GM18873 (cell line): ENCODE measurements at regions not wholly inside any gene's neighbourhood (a gene's known extent, or its start where the extent isn't known, plus 50 kb on each side); places are given as distances from the start of the nearest gene placed in this dataset.

ENCODE experiments used
- ATAC-seq: cut with Tn5 transposase; IDR thresholded peaks from one replicate; pipeline ENCODE4 v1.9.1; 2021; ENCODE audit warnings: mild to moderate bottlenecking, moderate library complexity, moderate number of reproducible peaks; ENCODE audit not compliant: unreplicated experiment, low FRiP score

GRCh38 chr4:159722918-159723317 is 620.0 kb downstream of the RAPGEF2 start:
- no peak for ATAC-seq

- ATAC-seq, result no peak
Observed at GRCh38 chr4:159723341-159724048, 620.6 kb downstream of the RAPGEF2 start.

- ATAC-seq, result no peak
Observed at GRCh38 chr4:159725571-159725970, 622.7 kb downstream of the RAPGEF2 start.

- no peak for ATAC-seq
Observed at GRCh38 chr4:159735281-159736207, 632.7 kb downstream of the RAPGEF2 start.

- no peak for ATAC-seq
Observed at GRCh38 chr4:159736411-159736810, 633.5 kb downstream of the RAPGEF2 start.

GRCh38 chr4:159743971-159744370 is 641.1 kb downstream of the RAPGEF2 start:
- ATAC-seq, result no peak

GRCh38 chr4:159747983-159748382 is 645.1 kb downstream of the RAPGEF2 start:
- ATAC-seq, result no peak

- no peak for ATAC-seq
Observed at GRCh38 chr4:159748834-159749444, 646.1 kb downstream of the RAPGEF2 start.

- ATAC-seq, result no peak
Observed at GRCh38 chr4:159757499-159757898, 654.6 kb downstream of the RAPGEF2 start.

GRCh38 chr4:159758061-159758460 is 655.2 kb downstream of the RAPGEF2 start:
- ATAC-seq, result no peak

- ATAC-seq, result no peak
Observed at GRCh38 chr4:159762672-159763071, 659.8 kb downstream of the RAPGEF2 start.

GRCh38 chr4:159764343-159764952 is 661.6 kb downstream of the RAPGEF2 start:
- peak; percentile 74 for ATAC-seq

- ATAC-seq, result no peak
Observed at GRCh38 chr4:159765382-159765781, 662.5 kb downstream of the RAPGEF2 start.

- ATAC-seq, result no peak
Observed at GRCh38 chr4:159766241-159766640, 663.4 kb downstream of the RAPGEF2 start.

- ATAC-seq, result no peak
Observed at GRCh38 chr4:159767406-159767805, 664.5 kb downstream of the RAPGEF2 start.

- ATAC-seq, result no peak
Observed at GRCh38 chr4:159768016-159768415, 665.1 kb downstream of the RAPGEF2 start.

GRCh38 chr4:159770401-159770800 is 667.5 kb downstream of the RAPGEF2 start:
- no peak for ATAC-seq

GRCh38 chr4:159770969-159771368 is 668.1 kb downstream of the RAPGEF2 start:
- no peak for ATAC-seq

GRCh38 chr4:159776961-159777360 is 674.1 kb downstream of the RAPGEF2 start:
- no peak for ATAC-seq

GRCh38 chr4:159777689-159778088 is 674.8 kb downstream of the RAPGEF2 start:
- ATAC-seq, result no peak

GRCh38 chr4:159778298-159778697 is 675.4 kb downstream of the RAPGEF2 start:
- no peak for ATAC-seq
